CD4-positive, alpha-beta T cell treated with Interleukin-10 for 1 hour (primary cell): ENCODE measurements at regions not wholly inside any gene's neighbourhood (a gene's known extent, or its start where the extent isn't known, plus 50 kb on each side); places are given as distances from the start of the nearest gene placed in this dataset.
"Not testable (repeated sequence)": the region's sequence is repeated elsewhere in the genome, so short reads cannot be mapped to it uniquely, and the experiment has no call there.

ENCODE experiments used
- DNase-seq: peaks from one replicate; pipeline ENCODE4 v3.0.0-alpha.2; 2020

- DNase-seq = no peak
Measured at GRCh38 chr7:130789436-130789835, 55.4 kb upstream of the KLF14 start.

GRCh38 chr7:130791746-130792145 is 57.7 kb upstream of the KLF14 start:
- DNase-seq = no peak

- no peak for DNase-seq
Measured at GRCh38 chr7:130793855-130794618, 60.0 kb upstream of the KLF14 start.

- DNase-seq = no peak
Measured at GRCh38 chr7:130794619-130794922, 60.6 kb upstream of the KLF14 start.

- not testable (repeated sequence) for DNase-seq
Measured at GRCh38 chr7:130796425-130796824, 62.4 kb upstream of the KLF14 start.

GRCh38 chr7:130803127-130803526 is 69.1 kb upstream of the KLF14 start:
- no peak for DNase-seq

GRCh38 chr7:130804220-130804619 is 70.2 kb upstream of the KLF14 start:
- DNase-seq = no peak

GRCh38 chr7:130812819-130813218 is 78.8 kb upstream of the KLF14 start:
- DNase-seq = not testable (repeated sequence)

GRCh38 chr7:130814778-130815335 is 80.8 kb upstream of the KLF14 start:
- DNase-seq = peak; percentile 16

GRCh38 chr7:130818056-130818455 is 84.0 kb upstream of the KLF14 start:
- DNase-seq = no peak

GRCh38 chr7:130821864-130822263 is 87.9 kb upstream of the KLF14 start:
- no peak for DNase-seq

GRCh38 chr7:130822642-130823041 is 88.6 kb upstream of the KLF14 start:
- DNase-seq = no peak

GRCh38 chr7:130823060-130823459 is 89.1 kb upstream of the KLF14 start:
- no peak for DNase-seq

- no peak for DNase-seq
Measured at GRCh38 chr7:130825819-130826218, 91.8 kb upstream of the KLF14 start.

- DNase-seq = no peak
Measured at GRCh38 chr7:130829415-130829814, 95.4 kb upstream of the KLF14 start.

- DNase-seq = no peak
Measured at GRCh38 chr7:130831322-130831721, 97.3 kb upstream of the KLF14 start.

GRCh38 chr7:130831817-130832481 is 97.9 kb upstream of the KLF14 start:
- peak; percentile 34 for DNase-seq

- no peak for DNase-seq
Measured at GRCh38 chr7:130838738-130839137, 104.7 kb upstream of the KLF14 start.

- no peak for DNase-seq
Measured at GRCh38 chr7:130840599-130840998, 106.6 kb upstream of the KLF14 start.

- no peak for DNase-seq
Measured at GRCh38 chr7:130841416-130841815, 107.4 kb upstream of the KLF14 start.

- DNase-seq = no peak
Measured at GRCh38 chr7:130843703-130844102, 109.7 kb upstream of the KLF14 start.

- no peak for DNase-seq
Measured at GRCh38 chr7:130844811-130845580, 111.0 kb upstream of the KLF14 start.

GRCh38 chr7:130845581-130846085 is 111.6 kb upstream of the KLF14 start:
- DNase-seq = no peak
